ENCODE measurements at regions not wholly inside any gene's neighbourhood (a gene's known extent, or its start where the extent isn't known, plus 50 kb on each side); places are given as distances from the start of the nearest gene placed in this dataset.
"Not testable (repeated sequence)": the region's sequence is repeated elsewhere in the genome, so short reads cannot be mapped to it uniquely, and the experiment has no call there.

DNA sequence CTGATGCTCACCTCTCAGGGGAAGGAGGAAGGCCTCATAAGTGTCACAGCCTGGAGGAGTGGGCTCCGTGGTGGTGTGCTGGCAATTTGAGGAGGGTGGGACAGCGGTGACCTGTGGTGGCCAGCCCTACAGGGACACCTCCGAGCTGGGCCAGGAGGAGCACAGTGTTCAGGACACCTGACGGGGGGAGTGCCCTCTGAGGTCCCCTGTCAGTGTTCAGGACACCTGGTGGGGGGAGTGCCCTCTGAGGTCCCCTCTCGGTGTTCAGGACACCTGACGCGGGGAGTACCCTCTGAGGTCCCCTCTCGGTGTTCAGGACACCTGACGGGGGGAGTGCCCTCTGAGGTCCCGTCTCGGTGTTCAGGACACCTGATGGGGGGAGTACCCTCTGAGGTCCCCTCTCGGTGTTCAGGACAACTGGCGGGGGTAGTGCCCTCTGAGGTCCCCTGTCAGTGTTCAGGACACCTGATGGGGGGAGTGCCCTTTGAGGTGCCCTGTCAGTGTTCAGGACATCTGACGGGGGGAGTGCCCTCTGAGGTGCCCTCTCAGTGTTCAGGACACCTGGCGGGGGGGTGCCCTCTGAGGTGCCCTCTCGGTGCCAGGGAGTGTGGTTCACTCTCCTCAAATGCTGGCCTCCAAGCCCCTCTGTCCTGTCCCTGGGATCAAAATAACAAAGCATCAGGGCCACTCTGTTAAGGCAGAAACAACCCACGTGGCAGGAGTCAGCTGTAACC is 73.4 kb upstream of the ZNF469 start:
- DNase-seq: no peak

DNA sequence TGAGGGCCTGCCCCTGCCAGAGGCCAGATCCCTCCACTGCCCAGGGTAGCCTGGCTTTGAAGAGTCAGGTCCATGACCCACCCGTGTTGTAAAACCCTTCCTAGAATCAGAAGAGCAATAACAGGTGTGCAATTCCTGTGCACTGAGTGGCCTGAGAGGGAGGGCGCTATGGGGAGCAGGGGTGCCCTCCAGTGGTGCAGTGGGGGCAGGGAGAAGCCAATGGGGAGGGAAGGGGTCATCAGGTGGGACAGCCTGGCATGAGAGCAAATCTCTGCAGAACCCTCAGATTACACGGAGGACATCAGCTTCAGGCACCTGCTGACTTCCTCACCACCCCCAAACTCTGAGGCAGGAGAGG is 72.9 kb upstream of the ZNF469 start:
- DNase-seq: no peak

DNA sequence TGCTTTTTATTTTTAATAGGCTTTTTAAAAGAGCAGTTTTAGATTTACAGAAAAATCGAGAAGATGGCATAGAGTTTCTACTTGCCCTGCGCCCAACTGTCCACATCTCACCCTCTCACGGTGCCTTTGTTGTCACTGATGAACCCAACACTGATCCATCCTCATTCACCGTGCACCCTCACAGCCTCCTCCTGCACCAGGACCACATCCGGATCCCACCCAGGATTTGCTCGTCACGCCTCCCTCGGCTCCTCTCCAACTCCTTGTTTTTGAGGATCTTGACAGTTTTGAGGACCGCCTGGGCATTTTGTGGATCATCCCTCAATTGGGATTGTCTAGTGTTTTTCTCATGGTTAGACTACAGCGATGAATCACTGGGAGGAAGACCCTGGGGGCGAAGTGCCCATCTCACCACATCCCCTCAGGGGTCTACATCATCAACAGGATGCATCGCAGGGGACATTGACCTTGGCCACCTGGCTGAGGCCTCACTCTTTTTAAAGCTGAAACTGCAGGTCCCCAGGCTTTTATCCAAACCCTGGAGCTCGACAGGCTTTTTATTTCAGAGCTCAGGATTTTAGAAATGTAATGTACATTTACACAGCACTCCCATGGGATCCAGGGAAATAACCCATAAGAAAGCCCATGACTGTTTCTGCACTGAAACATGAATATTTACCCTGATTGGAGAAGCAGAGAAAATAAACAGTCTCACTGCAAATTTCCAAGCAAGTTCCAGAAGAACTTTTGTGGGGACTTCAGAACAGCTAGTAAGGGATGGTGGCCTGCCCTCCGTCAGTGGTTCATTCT is 71.8 kb upstream of the ZNF469 start:
- no peak for DNase-seq

DNA sequence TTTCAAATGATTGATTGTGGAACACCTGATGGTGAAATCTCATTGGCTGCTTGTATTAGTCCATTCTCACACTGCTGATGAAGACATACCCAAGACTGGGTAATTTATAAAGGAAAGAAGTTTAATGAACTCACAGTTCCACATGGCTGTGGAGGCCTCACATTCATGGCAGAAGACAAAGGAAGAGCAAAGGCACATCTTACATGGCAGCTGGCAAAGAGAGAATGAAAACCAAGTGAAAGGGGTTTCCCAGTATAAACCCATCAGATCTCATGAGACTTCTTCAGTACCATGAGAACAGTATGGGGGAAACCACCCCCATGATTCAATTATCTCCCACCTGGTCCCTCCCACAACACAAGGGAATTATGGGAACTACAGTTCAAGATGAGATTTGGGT is 70.9 kb upstream of the ZNF469 start:
- not testable (repeated sequence) for DNase-seq

DNA sequence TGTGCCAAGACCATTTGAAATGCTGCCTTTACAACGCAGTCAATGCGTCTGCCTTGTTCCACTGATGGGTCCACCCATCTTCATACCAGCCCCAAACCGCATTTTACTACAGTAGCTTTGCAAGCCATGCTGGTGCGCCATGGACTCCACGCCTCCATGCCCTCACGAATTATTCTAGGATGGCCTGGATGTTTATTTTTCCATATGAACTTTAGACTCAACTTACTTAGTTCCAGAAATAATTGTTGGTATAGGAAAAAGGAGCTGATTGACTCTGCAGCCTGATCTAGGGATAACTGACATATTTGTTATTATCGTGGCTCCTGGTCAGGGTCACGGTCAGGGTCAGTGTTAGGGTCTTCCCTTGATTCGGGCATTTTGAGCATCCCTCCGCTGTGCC is 70.0 kb upstream of the ZNF469 start:
- DNase-seq: no peak

DNA sequence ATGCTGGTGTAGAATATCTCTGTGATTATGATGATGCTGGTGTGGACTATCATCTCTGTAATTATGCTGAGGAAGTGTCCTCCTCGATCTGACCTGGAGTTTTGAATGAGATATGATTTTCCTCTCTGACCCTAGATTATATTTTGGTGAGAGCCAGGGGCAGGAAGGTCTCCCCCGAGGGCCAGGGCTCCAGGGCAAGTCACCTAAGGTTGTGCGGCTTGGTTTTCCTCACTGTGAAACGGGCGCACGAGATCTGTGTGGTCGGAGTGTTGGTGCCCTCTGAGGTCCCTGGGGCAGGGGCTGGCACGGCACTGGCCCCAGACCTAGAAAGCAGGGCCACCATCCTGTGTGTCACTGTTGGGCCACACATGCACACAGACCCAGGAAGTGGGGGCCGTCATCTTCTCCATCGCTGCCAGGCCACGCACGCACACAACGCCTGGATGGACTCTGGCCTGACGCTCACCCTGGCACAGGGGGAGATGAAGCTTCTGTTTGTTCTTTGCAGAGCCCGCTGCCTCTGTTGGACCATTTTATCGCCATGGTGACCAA is 67.7 kb upstream of the ZNF469 start:
- DNase-seq: no peak

DNA sequence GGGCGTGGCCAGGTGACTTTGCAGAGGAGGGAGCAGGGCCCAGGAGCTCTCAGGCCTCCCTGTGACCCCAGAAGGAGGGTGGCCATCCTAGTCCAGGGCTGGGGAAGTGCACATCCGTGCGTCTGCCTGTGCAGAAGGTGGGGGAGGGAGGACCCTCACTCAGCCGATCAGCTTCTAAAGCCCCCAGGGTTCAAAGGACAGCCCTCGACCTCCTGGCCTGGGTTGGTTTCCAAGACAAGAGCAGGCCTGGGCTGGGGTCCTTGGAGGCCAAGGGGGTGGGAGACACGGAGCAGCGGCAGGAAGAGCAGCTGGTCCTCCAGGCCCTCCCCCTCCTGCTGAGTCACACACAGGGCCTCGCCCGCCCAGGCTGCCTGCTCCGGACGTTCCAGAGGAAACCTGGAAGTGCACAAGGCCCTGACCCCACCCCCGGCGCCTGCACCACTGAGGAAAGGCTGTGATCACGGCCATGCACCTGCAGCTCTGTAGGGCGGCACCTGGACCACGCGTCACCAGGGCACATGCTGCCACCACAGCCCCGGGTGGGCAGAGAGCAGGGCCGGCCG is 67.1 kb upstream of the ZNF469 start:
- no peak for DNase-seq

DNA sequence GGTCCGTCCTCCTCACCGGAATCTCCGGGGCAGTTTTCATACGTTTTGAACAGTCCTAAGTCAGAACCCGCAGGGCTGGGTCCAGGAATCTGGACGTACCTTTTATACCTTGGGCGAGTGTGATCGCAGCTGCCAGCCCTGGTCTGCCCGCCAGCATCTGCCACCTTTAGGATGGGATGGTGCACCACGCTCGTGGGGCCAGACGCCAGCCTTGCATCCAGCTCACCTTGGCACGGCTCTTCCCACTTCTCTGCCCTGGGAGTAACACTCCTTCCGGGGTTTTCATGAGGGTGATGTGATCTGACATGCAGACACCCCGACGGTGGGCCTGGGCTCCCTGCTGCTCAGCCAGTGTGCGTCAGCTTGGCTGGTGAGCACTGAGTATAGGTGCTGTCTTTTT is 66.6 kb upstream of the ZNF469 start:
- no peak for DNase-seq

DNA sequence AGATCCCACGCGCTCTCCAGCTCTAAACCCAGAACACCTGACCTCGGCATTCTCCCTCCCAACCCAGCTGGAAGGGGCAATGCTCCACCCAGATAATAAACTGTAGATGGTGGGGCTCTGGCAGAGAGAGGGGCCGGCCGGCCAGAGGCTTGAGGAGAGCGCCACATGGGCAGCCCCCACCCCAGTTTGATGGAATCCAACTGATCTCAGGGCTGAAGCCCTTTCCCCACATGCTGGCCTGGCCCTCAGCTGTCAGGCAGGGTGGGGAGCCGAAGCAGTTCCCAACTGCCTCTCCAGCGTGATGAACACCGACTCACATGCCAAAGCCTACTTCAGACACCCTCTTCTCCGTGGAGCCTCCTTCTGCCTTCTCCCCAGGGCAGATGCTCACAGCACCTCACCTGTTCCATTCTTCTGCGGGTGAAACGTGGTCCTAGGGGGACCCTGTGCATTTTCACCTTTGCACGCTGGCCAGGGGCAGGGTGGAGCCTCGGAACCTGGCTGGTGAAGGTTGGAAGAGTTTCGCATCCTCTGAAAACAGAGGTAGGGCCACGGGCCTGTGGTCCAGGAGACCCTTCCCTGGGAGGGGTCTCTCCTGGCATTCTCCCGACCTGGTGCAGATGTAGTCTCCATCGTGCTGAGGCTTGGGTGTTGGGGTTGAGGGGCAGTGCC is 65.7 kb upstream of the ZNF469 start:
- no peak for DNase-seq

DNA sequence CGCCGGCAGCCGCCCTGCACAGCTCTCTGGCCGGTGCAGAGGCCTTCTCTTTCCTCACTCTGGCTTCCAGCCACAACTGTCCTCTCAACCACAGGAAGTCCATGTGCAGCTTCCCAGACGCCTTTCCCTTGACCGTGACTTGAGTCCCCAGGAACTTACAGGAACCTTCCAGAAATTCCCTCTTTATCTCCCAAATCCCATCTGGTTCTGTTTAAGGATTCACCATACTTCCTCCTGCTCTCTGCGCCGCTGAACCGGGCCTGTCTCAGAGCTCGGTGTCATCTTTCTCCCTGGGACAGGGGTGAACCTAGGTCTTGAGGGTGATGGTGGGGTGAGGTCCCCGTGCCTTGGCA is 65.2 kb upstream of the ZNF469 start:
- no peak for DNase-seq

DNA sequence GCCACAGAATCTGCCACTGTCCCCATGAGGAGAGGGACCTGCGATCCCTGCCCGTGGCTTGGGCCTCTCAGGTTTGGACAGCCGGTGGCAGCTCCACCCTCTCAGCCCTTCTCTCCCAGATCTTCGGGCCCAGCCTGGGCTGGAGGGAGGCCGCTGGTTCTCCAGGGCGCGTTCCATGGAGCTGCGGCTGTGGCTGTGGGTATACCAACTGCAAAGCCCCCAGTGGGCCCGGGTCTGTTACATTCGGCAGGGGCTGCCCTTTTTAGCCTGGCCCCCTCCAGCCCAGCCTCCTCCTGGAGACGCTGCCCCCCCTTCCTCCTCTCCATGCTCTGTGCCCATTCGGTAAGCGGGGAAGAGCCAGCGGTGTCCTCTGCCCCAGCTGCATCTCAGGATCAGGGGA is 64.7 kb upstream of the ZNF469 start:
- no peak for DNase-seq

DNA sequence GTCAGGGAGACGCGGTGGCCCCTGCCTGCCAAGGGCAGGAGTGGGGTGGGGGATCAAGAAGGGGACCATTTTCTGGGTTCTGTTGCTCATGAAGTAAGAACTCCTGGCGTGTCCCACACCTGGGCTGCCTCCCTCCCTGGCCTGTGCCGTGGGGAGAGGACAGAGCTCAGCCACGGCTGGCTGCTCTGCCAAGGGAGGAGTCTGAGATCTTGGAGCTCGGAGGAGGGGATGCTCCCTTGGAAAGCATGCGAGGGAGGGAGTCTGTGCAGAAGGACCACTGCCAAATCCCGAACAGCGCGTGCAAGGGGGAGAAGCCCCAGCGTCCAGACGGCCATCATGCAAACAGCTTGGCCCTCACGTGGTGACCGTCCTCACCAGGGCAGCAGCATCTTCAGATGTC is 64.2 kb upstream of the ZNF469 start:
- no peak for DNase-seq

DNA sequence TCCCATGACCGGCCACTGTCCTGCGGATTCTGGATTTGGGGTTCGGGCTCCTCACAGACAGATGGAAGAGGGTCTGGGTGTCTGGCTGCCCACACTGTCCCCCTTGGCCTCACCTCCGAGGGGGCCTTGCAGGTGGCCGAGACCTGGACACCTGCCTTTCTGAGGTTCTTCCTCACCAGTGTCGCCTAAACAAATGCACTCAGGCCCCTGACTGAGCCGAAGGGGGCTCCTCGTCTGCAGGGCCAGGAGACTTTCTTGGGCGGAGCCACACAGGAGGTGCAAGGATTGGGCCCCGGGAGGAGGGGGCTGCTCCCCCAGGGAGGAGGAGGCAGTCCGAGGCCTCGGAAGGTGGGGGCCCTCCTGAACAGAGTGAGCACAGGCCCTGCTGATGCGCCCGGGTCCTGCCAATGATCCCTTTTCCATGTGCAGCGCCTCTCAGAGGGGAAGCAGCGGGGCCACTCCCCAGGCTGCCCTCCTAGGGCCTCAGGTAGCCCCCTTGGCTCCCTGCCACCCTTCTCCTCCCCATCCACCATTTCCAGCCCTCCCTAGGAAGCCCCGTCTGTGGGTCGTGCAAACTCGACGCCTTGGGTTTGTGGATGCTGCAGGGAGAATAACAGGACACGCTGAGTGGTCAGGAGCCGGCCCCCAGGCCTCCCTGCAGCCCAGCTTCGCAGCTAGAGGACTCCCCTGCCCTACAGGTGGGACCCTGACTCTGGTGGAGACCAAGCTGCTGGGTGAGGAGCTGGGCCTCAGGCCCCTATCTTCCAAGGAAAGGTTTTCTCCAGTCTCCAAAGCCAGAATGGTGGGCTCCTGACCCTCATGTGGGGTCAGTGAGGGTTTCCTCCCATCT is 63.4 kb upstream of the ZNF469 start:
- DNase-seq: no peak

DNA sequence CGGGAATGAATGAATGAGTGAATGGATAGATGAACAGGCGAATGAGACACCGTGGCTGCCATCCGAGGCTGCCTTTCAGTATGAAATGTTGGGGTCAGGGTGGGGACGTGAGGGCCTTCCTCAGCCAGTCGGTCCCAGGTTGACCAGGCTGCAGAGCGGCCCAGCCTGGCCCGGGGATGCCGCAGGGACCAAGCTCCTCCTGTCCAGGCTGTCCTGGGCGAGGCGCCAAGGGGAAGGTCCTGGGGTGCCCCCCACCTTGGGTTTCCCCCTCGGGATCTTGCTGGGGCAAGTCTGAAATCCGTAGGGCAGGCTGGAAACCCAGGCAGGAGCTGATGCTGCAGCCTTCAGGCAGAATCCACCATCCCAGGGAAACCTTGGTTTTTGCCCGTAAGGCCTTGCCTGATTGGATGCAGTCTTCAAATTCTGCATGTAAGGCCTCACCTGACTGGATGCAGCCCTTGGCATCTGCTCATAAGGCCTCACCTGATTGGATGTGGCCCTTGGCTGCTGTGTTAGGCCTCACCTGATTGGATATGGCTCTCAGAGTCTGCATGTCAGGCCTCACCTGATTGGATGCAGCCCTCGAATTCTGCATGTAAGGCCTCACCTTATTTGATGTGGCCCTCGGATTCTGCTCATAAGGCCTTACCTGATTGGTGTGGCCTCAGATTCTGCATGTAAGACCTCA is 61.7 kb upstream of the ZNF469 start:
- DNase-seq: no peak

DNA sequence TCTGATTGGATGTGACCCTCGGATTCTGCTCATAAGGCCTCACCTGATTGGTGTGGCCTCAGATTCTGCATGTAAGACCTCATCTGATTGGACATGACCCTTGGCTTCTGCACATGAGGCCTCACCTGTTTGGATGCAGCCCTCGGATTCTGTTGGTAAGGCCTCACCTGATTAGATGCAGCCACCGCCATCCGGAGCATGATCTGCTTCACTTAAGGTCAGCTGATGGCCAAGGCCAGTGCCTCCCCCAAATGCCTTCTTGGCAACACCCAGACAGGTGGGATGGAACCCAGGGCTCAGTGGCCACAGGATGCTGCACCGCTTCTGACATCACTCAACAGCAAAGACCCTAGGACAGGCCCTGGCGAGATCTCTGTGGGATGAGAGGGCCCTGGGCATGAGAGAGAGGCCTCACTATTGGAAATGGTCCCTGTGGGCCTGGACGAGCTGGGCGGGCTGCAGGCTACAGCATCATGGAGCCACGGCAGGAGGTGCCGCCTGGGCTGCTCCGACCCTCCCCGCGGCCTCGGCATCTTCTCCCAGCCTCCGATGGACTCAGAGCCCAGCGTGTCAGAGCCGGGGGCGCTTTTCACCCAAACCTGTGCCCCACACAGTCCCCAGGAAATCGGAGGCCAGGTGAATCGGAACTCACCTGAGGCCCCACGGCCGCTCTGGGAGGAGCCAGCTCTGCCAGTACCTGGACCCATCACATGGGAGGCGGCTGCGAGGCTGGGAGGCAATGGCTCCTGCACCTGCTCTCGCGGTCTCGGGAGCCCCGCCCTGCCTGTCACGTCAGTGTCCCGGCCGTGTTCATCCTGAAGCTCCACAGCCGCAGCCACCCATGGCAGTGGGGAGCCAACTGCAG is 60.9 kb upstream of the ZNF469 start:
- DNase-seq: no peak

DNA sequence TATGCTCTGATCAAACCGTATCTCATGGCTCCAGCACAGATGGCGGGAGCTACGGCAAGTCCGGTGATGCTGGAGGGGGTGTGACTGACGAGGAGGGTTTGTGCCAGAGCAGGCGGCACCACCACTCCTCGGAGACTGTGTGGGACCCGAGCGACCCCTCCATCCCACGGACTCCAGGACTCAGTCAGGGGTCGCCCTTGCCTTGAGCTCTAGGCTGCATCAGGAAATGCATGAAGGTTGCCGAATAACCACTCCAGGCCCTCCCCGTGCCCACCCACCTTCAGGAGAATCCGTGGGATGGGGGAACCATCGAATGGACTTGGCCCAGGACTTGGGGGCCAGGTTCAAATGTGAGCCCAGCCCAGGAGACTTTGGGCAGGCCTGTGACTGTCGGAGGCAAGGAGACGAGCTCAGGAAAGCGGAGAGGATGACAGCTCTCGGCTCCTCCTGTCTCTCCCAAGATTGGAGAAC is 60.2 kb upstream of the ZNF469 start:
- no peak for DNase-seq

DNA sequence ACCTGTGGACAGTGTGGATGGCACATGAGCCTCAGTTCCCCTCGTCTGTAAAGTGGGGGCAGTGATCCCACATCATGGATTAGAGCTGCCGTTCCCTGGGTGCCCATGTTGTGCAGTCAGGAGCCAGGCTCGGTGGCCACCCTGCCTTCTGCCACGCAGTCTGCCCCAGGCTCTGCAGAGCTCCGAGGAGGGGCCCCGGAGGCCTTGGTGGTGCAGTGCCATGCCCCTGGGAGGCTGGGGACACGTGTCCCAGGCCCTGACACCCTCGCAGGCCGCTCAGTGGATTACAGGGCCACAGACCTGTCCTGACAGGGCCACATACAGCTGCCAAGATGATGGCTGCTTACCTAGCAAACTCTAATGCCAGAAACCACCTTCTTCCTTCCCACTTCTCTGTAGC is 59.7 kb upstream of the ZNF469 start:
- no peak for DNase-seq

DNA sequence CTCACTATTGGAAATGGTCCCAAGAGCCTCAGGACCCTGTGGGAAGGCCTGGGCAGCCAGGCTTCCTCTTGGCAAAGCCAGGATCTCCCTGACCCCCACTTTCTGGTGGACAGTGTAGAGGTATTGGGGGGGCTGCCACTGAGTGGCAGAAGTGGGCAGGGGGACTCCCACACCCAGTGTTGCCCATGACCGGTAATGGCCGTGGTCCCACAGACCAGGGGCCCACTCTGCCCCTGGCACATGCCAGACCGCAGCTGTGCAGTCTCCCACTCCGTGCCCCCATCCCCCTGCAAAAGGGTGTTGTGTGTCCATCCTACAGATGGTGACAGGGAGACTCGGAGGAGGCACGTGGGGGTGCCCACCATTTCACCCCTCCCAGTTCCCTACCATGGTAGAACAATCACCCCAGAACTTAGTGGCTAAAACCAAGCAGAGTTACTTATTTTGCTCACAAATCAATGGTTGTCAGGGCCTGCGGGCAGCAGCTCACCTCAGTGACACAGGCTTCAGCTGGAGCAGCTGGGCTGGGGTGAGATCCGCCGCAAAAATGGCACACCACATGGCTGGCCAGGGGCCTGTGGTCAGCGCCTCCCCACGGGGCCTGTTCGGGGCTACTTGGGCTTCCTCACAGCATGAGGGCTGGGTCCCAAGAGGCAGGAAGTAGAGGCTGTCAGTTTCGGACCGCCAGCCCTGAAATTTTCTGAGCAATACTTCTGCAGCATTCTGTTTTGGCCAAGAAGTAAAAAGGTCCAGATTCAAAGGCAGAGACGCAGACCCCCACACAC is 59.0 kb upstream of the ZNF469 start:
- DNase-seq: no peak

DNA sequence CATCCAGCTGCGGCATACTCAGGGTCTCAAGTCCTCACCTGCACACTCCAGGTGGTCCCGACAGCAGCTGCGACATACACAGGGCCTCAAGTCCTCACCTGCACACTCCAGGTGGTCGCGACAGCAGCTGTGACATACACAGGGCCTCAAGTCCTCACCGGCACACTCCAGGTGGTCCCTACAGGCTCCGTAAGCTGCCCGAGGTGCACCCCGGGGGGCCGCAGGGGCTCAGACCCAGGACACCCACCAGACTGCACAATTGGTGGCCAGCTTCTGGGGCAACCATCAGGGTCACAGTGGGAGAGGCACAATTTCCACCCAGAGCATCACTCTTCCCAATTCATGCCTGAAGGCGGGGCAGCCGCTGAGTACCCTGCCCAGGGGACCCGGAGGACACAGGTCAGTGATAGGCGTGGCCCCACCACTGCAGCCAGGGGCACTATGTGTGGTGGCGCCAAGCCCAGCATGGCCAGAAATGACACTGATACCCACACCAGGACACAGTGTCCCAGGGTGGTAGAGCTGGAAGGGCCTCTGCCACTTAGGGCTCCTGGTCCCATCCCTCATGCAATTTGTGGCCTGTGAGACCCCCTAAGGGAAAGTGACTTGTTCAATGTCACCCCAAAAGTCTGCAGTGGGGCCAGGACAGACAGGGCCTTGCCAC is 57.5 kb upstream of the ZNF469 start:
- DNase-seq: no peak
